Cardiac fibroblast (primary cell): ENCODE measurements at regions not wholly inside any gene's neighbourhood (a gene's known extent, or its start where the extent isn't known, plus 50 kb on each side); places are given as distances from the start of the nearest gene placed in this dataset.

Source experiments
- DNase-seq, 2 donors: peaks; one replicate each; pipeline versions ENCODE4 v3.0.0 to v3.0.0-alpha.2; 2010; ENCODE audit warnings: low read depth in 2 of 2
- H3K4me3 ChIP-seq, 2 donors: replicated peaks in 1 of 2; 1 replicate in 1 of 2; 2 replicates in 1 of 2; pipeline ENCODE4 v1.5.1; 2011; ENCODE audit warnings: low read depth in 2 of 2, low read length in 2 of 2, mild to moderate bottlenecking in 2 of 2, moderate library complexity in 1 of 2
- TF ChIP-seq, protein P1 (sequence below): IDR thresholded peaks from one replicate; pipeline ENCODE4 v1.5.1; 2011; ENCODE audit warnings: low read depth, mild to moderate bottlenecking, low read length, inconsistent platforms

DNA sequence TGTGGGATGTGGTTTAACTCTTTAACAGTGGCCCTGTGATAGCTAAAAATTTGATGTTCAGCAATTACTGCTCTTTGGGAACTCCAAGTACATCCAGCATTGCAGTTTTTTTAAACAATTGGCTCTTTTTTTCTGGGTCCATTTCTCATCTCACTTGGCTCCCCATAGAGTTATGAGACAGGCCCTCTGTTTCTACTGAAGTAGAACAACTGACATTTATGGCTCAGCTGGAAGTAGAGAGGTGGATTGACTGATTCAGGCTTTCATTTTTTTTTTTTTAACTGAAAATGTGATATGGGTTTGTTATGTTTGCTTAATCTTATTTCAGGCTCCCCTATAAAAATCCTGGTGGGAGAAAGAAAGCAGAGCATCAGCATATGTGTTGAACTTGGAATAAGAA lies 96.6 kb upstream of the CD180 start:
- TF ChIP-seq, protein P1, sequence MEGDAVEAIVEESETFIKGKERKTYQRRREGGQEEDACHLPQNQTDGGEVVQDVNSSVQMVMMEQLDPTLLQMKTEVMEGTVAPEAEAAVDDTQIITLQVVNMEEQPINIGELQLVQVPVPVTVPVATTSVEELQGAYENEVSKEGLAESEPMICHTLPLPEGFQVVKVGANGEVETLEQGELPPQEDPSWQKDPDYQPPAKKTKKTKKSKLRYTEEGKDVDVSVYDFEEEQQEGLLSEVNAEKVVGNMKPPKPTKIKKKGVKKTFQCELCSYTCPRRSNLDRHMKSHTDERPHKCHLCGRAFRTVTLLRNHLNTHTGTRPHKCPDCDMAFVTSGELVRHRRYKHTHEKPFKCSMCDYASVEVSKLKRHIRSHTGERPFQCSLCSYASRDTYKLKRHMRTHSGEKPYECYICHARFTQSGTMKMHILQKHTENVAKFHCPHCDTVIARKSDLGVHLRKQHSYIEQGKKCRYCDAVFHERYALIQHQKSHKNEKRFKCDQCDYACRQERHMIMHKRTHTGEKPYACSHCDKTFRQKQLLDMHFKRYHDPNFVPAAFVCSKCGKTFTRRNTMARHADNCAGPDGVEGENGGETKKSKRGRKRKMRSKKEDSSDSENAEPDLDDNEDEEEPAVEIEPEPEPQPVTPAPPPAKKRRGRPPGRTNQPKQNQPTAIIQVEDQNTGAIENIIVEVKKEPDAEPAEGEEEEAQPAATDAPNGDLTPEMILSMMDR, result no peak
- DNase-seq, result no peak
- no peak overlapping the region for H3K4me3 ChIP-seq

DNA sequence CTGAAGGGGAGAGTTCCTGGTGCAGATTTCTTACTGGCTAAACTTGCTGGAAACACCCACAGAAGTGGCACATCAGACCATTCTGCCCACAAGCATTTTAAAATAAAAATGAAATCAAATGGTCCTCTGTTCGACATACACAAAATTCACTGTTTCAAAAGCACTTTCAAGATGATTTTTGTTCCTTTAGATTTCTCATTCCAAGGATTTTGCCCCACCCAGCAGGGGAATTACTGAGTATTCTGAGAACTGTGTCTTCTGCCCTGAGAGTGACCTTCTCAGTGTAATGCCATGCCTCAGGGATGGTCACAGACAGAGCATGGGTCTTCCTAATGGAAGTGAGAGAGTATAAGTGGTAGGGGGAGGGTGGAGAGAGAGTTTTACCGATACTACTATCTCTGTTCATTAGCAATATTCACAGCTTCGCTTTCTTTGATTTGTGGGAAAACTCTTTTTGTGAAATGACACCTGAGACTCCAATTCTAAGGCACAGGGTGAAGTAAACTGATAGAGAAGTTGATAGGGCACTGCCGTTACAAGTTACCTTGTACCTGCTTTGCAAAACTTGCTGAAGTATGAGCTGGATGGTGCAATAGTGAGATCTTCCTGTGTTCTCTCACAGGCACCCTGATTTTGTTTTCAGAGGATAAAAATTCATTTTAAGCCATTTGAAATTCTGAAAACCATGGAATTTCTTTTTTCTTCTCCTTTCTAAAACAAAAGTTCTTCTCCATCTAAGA lies 95.8 kb upstream of the CD180 start:
- TF ChIP-seq, protein P1, result no peak
- H3K4me3 ChIP-seq, result no peak overlapping the region
- DNase-seq, result no peak

DNA sequence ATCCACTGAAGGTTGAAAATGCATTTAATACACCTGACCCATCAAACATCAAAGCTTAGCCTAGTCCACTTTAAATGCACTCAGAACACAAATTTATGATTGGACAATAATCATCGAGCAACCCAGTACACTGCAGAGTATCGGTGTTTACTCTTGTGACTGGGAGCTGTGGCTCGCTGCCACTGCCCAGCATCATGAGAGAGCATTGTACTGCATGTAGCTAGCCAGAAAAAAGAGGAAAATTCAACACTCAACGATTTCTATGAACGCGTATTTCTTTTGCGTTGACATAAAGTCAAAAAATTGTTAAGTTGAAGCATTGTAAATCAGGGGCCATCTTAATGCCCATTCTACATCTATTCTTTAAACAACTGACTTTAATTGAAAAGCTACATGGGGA lies 95.1 kb upstream of the CD180 start:
- H3K4me3 ChIP-seq, result no peak overlapping the region
- DNase-seq, result no peak
- TF ChIP-seq, protein P1, result no peak

DNA sequence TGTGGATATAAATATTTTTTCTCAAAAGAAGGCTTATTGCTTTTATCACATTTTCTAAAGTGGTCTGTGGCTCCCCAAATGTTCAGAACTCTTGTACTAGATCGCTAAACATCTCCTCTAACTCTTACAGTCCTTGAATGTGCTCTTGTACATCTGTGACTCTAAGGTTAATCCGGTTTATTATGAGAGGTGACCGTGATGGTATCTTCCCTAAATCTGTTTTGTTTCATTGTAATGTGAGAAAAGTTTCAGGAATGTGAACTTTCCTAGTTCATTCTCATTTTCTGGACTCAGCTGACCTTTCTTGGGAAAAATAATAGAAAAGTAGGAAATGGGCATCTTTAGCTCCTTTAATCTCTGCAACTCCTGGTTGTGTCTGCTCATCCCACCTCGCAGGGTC lies 94.5 kb upstream of the CD180 start:
- no peak overlapping the region for H3K4me3 ChIP-seq
- no peak for DNase-seq
- TF ChIP-seq, protein P1, result no peak

DNA sequence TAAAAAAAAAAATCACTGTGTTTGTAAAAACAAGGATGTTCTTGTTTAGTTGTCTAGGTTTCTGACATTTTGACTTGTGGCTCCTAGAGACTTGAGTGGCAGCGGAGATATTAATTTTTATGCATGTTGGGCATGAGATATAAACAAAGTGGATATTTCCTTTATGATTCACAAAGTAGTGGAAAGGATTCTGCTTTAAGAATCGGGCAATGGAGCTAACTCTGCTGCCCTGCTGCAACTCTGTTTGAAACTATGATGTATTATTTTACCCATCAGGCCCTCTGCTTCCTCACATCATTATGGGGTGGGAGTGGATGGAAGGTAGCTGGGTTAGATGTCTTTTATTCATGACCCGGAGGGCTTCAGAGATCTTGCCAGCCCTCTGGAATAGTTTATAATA lies 94.1 kb upstream of the CD180 start:
- TF ChIP-seq, protein P1, result no peak
- no peak overlapping the region for H3K4me3 ChIP-seq
- no peak for DNase-seq

DNA sequence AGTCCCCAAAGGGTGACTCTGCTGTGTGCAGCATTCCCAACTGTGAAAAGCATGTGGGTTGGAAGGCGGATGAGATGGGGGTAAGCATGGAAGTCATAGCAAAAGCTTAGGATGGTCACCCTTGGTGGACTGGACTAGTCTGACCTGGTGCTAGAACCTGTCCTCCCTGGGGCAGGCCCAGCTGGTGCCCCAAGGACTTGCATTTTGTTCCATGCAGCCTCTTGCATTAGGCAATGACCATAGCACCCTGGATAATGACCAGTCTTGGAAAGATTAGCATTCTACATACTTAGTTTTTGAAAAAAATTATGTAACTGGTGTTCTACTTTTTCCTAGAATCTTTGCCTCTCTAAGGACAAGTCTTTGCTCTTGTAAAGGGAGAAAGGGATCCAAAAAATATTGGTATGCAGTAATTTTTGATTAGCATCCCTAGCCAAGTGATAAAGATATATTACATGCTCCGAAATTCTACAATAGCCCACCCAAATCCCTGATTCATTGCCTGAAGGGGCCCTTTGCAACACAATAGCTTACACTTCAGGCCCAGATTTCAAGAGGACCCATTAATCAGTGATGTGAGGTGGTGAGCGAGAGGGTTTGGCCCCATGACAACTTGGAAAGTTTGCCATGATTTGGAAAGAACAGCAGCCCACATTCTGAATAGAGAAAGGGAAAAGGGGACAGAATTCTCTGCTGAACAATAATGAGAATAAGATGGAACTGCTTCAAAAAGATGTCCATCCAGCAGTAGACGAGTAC lies 93.3 kb upstream of the CD180 start:
- DNase-seq, result peak in 1 of 2 donors; percentile 79
- H3K4me3 ChIP-seq, result no peak overlapping the region
- TF ChIP-seq, protein P1, result no peak
